Cardiac muscle cell (in vitro differentiated cells and primary cell): ENCODE measurements at regions not wholly inside any gene's neighbourhood (a gene's known extent, or its start where the extent isn't known, plus 50 kb on each side); places are given as distances from the start of the nearest gene placed in this dataset.
"Not testable (repeated sequence)": the region's sequence is repeated elsewhere in the genome, so short reads cannot be mapped to it uniquely, and the experiment has no call there.

Experiments
- DNase-seq, 2 donors: peaks; one replicate each; pipeline versions ENCODE4 v3.0.0 to v3.0.0-alpha.2; 2010 to 2017; ENCODE audit warnings: low read depth in 1 of 2, low spot score in 1 of 2
- H3K27ac ChIP-seq: fragments of 200-600 bp; sonication (generic); 2 replicates; pipeline ENCODE4 v1.5.1; 2016
- H3K27me3 ChIP-seq: fragments of 200-600 bp; sonication (generic); 2 replicates; pipeline ENCODE4 v1.6.0; 2016; ENCODE audit warnings: control low read depth
- H3K36me3 ChIP-seq: fragments of 200-600 bp; sonication (generic); 2 replicates; pipeline ENCODE4 v1.5.1; 2016; ENCODE audit warnings: control low read depth
- H3K4me1 ChIP-seq: fragments of 200-600 bp; sonication (generic); 2 replicates; pipeline ENCODE4 v1.8.1; 2017; ENCODE audit warnings: low read depth, mild to moderate bottlenecking, mixed run types
- H3K4me3 ChIP-seq: fragments of 200-600 bp; sonication (generic); 2 replicates; pipeline ENCODE4 v1.5.1; 2016; ENCODE audit warnings: mild to moderate bottlenecking
- H3K9me3 ChIP-seq: fragments of 200-600 bp; sonication (generic); 2 replicates; pipeline ENCODE4 v1.5.1; 2017; ENCODE audit warnings: low read depth, mild to moderate bottlenecking, control low read depth
- TF ChIP-seq, protein P1 (sequence below): IDR thresholded peaks from 2 replicates; pipeline ENCODE4 v1.5.1; 2012; ENCODE audit warnings: low read depth, mild to moderate bottlenecking, low read length

DNA sequence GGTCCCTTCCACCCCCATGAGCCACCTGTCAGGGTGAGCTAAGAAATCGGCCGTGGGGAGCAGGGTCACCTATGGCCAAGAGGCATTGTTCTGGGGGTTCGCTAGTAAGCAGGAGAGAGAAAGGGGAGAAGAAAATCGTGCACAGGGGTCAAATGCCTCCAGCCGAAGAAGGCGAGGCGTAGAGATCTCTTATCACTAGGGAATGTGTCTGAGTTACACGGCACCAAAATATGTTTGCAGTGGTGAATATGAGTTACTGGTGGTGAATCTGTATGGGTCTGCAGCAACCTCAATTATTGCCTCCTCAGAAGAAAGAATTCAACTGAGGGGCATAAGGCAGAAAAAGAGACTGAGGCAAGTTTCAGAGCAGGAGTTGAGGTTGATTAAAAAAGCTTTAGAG is 54.2 kb upstream of the RABGAP1L start:
- H3K27me3 ChIP-seq: peaks cover 69% of the 10 kb centered on the region
- TF ChIP-seq, protein P1, sequence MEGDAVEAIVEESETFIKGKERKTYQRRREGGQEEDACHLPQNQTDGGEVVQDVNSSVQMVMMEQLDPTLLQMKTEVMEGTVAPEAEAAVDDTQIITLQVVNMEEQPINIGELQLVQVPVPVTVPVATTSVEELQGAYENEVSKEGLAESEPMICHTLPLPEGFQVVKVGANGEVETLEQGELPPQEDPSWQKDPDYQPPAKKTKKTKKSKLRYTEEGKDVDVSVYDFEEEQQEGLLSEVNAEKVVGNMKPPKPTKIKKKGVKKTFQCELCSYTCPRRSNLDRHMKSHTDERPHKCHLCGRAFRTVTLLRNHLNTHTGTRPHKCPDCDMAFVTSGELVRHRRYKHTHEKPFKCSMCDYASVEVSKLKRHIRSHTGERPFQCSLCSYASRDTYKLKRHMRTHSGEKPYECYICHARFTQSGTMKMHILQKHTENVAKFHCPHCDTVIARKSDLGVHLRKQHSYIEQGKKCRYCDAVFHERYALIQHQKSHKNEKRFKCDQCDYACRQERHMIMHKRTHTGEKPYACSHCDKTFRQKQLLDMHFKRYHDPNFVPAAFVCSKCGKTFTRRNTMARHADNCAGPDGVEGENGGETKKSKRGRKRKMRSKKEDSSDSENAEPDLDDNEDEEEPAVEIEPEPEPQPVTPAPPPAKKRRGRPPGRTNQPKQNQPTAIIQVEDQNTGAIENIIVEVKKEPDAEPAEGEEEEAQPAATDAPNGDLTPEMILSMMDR: no peak

DNA sequence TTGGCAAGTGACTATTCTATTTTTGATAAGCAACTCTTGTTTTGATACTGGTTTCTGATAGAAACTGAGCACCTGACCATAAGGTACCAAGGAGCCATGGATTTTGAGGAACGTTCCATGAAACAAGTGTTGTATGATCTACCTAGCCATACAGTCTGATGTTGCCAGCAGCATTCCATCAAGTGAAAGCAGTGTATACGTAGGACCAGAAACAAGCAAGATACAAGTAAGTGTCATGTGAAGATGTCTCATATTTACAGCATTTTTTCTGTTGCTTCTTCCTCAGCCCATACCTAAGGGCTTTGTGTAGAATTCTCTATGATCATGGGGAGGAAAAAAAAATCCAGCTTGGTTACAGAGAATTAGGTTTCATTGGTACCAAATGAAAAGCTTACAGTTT is 55.6 kb upstream of the RABGAP1L start:
- DNase-seq: no peak

More for the DNA sequence above, 54.2 kb upstream of the RABGAP1L start:
- Histone ChIP-seq H3K4me1 (no peaks in the 10 kb centered on the region), H3K9me3 (no peaks in the 10 kb centered on the region), H3K27ac (no peak overlapping the region), H3K4me3 (no peak overlapping the region), H3K36me3 (no peaks in the 10 kb centered on the region)
- no peak for DNase-seq

DNA sequence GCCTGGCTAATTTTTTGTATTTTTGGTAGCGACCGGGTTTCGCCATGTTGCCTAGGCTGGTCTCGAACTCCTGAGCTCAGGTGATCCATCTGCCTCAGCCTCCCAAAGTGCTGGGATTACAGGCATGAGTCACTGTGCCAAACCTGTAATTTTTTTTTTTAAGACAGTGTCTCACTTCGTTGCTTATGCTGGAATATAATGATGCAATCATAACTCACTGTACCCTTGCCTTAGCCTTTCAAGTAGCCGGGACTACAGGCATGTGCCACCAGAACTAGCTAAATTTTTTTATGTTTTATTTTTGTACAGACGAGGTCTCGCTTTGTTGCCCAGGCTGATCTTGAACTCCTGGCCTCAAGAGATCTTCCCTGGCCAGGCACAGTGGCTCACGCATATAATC is 57.3 kb upstream of the RABGAP1L start:
- not testable (repeated sequence) for H3K36me3 ChIP-seq, H3K4me3 ChIP-seq, H3K27ac ChIP-seq, H3K9me3 ChIP-seq, H3K4me1 ChIP-seq, DNase-seq
- peaks cover 53% of the 10 kb centered on the region for H3K27me3 ChIP-seq

More for the DNA sequence above, 55.6 kb upstream of the RABGAP1L start:
- Histone ChIP-seq H3K36me3 (no peaks in the 10 kb centered on the region), H3K4me3 (no peak overlapping the region), H3K4me1 (no peaks in the 10 kb centered on the region), H3K27me3 (peaks cover 56% of the 10 kb centered on the region), H3K9me3 (no peaks in the 10 kb centered on the region), H3K27ac (no peak overlapping the region)
- TF ChIP-seq, protein P1: no peak

DNA sequence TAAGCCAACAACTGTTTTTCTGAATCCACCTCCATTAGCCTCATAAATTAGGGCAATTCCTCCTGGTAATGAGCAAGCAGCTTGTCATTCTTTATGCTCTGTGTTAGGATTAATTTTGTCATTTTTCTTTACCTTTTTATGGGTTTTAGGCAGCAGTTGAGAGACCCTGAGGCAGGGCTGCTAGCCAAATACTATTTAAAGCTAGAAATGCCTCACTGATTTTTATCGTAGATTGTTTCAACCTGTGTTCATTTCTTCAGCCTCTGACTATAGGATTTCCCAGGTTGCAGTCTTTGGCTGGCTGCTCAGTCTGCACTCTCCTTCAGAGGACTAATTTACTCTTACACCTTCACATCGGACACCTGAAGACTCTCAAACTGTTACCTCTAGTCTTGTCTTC is 61.9 kb upstream of the RABGAP1L start:
- Histone ChIP-seq H3K27ac (no peak overlapping the region), H3K9me3 (no peaks in the 10 kb centered on the region), H3K36me3 (no peaks in the 10 kb centered on the region), H3K4me1 (no peaks in the 10 kb centered on the region), H3K4me3 (no peak overlapping the region), H3K27me3 (peaks cover 32% of the 10 kb centered on the region)
- TF ChIP-seq, protein P1: no peak
- DNase-seq: no peak

DNA sequence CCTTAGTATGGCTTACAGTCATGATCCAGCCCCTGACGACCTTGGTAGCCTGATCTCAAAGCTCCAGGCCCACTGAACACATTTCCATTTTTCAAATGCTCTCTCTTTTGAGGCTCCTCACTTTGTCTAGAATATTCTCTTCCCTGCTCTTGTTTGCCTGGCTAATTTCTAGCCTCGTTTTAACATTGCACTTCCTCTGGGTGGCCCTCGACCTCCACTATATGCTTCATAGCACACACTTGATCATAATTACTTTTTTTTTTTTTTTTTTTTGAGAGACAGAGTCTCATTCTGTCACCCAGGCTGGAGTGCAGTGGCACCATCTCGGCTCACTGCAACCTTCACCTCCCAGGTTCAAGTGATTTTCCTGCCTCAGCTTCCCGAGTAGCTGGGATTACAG is 65.5 kb upstream of the RABGAP1L start:
- H3K36me3 ChIP-seq, H3K9me3 ChIP-seq, H3K4me1 ChIP-seq, H3K27ac ChIP-seq, H3K4me3 ChIP-seq: not testable (repeated sequence)
- peaks cover 40% of the 10 kb centered on the region for H3K27me3 ChIP-seq
- peak in 1 of 2 donors; percentile 5 for DNase-seq

DNA sequence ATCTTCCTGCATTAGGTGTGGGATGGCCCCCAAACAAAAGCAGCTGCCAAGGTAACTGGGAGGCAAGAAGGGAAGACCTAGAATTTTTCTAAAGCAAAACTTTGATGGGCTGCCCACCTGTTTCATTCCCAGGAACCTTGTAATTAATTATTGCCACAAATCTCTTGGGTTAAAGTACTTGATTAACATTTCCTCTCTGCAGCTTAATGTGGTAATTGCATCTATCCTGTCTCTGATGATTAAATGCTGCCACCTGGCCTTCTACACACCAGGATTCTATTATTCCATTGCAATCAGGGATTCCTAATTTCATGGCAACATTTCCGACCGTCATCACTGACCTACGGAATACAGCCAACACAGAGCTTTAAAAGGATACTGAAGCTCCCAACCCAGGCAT is 68.3 kb upstream of the RC3H1 start:
- TF ChIP-seq, protein P1: no peak
- peaks cover 11% of the 10 kb centered on the region for H3K27me3 ChIP-seq
- H3K27ac ChIP-seq: no peak overlapping the region
- H3K9me3 ChIP-seq: no peaks in the 10 kb centered on the region
- no peak for DNase-seq
- H3K36me3 ChIP-seq: no peaks in the 10 kb centered on the region
- no peaks in the 10 kb centered on the region for H3K4me1 ChIP-seq
- H3K4me3 ChIP-seq: no peak overlapping the region

DNA sequence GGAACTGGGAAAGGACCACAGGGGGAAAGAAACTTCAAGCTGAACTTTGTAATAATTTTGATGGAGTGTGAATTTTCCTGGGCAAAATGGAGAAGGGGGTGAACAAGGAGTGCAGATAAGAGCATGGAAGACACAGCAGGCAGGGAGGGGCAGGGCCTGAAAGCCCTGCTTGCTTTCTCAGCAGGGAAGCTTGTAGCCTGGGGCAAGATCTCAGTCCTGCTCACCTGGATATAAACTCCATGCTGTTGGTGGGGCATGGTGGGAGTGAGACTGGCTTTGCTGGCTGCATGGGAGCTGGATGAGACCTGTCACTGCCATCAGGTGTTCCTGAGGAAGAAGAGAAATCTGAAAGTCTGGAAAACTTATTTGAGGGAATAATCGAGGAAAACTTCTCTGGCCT is 58.7 kb upstream of the RC3H1 start:
- H3K4me3 ChIP-seq: no peak overlapping the region
- no peak overlapping the region for H3K27ac ChIP-seq

More for the DNA sequence above, 58.7 kb upstream of the RC3H1 start:
- Histone ChIP-seq H3K9me3 (no peaks in the 10 kb centered on the region), H3K27me3 (no peaks in the 10 kb centered on the region), H3K36me3 (no peaks in the 10 kb centered on the region), H3K4me1 (no peaks in the 10 kb centered on the region)
- no peak for DNase-seq
- TF ChIP-seq, protein P1: no peak
